Fibroblast of villous mesenchyme (primary cell): ENCODE measurements at regions not wholly inside any gene's neighbourhood (a gene's known extent, or its start where the extent isn't known, plus 50 kb on each side); places are given as distances from the start of the nearest gene placed in this dataset.

Source experiments
- DNase-seq: peaks from one replicate; pipeline ENCODE4 v3.0.0-alpha.2; 2010; ENCODE audit warnings: low read depth
- H3K4me3 ChIP-seq: 2 replicates; pipeline ENCODE4 v1.5.1; 2011; ENCODE audit warnings: low read depth, mild to moderate bottlenecking, low read length
- CTCF ChIP-seq: IDR thresholded peaks from 2 replicates; pipeline ENCODE4 v1.5.1; 2012; ENCODE audit warnings: low read depth, mild to moderate bottlenecking, low read length; ENCODE audit not compliant: insufficient read depth

GRCh38 chr13:80140685-80141084 lies 200.2 kb downstream of the SPRY2 start:
- no peak overlapping the region for H3K4me3 ChIP-seq
- DNase-seq: no peak
- TF ChIP-seq CTCF: no peak

GRCh38 chr13:80139196-80139595 lies 201.7 kb downstream of the SPRY2 start:
- no peak for DNase-seq
- TF ChIP-seq CTCF: no peak
- no peak overlapping the region for H3K4me3 ChIP-seq

GRCh38 chr13:80137994-80138393 lies 202.9 kb downstream of the SPRY2 start:
- DNase-seq: no peak
- H3K4me3 ChIP-seq: no peak overlapping the region
- no peak for TF ChIP-seq CTCF

GRCh38 chr13:80134346-80134745 lies 206.6 kb downstream of the SPRY2 start:
- no peak for DNase-seq
- H3K4me3 ChIP-seq: no peak overlapping the region
- no peak for TF ChIP-seq CTCF

DNA sequence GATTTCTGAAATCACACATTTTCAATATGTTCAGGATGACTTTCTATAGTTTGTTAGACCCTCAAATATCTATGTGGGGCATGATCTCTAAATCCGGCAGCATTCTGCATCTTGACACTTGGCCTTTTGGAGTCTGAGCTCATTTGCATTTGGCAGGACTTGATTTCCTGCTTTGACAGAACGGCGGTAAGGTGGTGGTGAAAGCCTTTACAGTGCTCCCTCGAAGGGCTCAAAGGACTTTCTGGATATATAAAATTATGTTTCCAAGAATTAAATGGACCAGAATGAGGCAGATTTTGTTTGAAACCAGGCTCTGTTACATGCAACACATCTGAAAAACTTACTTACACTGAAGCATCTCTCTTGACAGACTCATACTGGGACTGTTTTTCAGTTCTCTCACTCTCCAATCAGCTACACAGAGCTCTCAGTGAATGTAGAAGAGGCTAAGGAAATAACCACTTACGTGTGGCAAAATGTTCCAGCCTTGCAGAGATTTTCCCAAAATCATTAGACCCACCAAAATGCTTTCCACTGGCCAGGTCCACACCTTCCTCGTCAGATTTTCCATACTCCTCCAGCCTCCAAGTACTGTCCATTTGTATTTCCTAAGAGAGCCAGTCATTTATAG lies 207.2 kb downstream of the SPRY2 start:
- TF ChIP-seq CTCF: no peak
- H3K4me3 ChIP-seq: no peak overlapping the region
- no peak for DNase-seq

GRCh38 chr13:80132741-80133601 lies 208.0 kb downstream of the SPRY2 start:
- H3K4me3 ChIP-seq: peak overlapping the region; percentile 33
- DNase-seq: peak; percentile 97
- TF ChIP-seq CTCF: no peak
